ENCODE measurements at regions not wholly inside any gene's neighbourhood (a gene's known extent, or its start where the extent isn't known, plus 50 kb on each side); places are given as distances from the start of the nearest gene placed in this dataset.

DNA sequence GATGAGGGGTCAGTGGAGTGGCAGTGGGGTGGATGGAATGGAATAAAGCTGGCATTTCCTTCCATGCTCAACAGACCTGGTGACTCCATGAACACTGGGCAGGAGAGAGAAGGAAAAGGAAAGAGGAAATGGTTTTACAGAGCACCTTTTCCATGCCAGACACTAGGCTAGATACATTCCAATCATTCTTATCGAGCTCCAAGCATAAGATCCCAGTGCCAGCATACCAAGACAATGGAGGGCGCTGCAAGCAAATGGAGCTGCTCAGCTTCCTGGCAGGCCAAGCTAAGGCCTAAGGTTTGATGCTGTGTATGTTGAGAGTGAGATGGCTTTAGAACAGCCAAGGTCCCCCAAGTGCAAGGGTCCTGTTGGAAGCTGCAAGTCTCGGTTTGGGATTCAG lies 113.2 kb downstream of the HSPH1 start:
- no peak for DNase-seq

DNA sequence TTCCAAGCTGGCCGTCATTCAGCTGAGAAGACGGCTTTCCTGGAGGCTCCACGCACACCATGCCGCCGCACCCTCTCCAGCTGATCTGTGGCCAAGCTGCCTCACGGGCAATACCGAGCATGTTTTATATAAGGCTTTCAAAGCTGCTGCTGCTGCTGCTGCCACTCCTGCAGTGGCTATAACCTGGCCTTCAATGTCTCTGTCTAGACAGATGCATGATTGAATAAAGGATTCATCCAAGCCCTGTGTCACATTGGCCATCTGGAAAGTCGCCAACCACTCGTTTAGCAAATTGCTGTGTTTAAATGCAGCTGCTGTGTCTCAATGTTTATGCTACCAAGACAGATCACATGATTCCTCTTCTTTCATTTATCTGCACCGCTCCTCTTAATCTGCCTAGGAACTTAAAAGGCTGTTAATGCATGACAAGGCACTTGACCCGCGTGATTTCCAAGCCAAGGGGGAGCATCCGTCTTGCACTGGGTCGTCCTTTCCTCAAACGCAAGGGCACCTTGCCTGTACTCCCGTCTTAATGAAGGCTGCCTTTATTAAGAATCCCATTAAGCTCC lies 114.3 kb downstream of the TEX26 start:
- DNase-seq = no peak

DNA sequence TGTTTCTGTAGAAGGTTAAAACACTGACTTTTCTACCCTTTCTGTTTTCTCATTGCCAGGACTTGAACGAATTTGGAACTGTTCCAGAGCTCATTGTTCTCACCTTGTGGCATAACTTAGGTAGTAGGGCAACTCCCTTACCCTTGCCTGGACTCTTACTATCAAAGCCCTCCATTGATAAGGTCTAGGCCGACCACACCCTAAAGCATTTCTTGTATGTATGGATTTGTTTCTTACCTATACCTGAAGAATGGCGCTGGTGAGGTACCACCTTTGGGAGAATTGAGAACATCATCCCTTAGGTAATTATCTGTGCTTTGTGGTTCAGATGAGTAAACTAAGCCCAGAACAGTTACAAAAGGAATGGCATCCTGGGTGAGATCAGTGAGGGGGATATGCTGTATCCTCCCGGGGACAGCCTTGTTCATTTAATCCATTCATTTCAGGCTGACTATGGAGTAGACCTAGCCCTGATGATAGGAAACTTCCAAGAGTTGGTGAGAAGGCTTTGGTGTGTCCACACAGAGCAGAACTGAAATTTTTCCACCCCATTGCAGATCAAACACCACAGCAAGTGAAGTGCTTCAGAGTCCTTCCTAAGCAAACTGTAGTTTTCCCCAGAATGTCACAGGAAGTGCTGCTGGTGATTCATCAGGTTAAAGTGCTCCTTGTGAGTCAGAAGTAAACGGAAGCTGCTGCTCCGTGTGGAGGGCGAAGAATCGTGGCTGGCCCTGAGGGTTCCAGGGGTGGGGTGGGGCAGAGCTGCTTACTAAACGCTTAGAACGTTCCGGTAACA lies 113.0 kb downstream of the TEX26 start:
- DNase-seq = peak; percentile 54

DNA sequence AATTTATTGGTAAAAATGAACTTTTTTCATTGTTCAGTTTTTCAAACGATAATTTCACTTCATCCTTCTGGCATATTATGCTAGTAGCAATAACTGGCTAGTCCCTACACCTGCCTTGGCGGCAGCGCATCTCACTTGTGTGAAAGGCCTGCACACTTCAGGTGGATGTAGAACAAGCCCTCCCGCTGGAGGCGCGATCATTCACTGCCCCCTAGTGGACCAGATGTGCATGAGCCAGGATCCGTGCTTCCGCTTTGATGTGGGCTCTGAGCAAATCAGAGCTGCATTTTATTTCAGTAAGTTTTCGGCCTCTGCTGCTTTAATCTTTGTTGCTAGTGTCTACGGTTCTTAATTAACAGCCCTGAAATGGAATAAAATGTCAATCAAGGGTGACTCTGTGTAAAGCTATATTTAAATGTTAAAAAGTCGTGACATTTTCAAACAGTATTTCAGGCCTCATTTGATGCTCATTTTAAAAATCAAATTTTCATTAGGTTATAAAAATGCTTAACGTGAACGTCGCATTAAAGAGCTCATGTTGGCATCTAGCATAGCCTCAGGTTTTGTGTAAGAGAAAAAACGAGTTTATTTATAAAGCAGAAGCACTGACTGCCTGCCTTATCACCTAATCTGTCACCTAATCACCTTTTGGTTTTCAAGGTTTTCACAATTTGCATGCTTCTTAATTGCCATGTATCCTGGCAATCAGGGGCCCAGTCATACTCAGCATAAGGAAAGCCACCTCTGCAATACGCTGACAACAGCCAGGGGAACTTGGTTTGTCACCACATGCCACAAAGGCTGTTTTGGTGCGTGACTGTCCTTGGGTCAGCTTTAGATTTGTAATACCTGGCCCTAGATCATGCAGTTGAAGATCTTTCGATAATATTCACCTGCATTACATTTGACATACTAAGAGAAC lies 112.2 kb downstream of the TEX26 start:
- peak; percentile 83 for DNase-seq

DNA sequence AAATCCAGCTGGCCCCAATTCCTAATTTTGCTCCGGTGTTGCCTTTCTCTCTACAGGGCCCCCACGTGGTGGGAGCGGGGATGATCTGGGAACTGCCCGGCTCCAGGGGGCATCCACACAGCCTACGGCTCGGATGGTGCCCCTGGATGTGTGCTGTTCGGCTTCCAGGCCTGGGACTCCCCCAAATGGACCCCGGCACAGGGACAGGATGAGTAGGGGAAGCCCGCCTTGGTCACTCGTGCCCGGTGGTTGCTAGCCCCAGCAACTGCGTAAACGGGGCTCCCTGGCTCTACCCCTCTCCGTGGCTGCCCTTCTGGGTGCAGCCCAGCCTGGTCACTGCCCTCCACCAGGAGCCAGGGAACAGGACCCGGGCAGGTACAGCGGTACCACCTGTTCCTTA lies 111.5 kb downstream of the TEX26 start:
- no peak for DNase-seq

DNA sequence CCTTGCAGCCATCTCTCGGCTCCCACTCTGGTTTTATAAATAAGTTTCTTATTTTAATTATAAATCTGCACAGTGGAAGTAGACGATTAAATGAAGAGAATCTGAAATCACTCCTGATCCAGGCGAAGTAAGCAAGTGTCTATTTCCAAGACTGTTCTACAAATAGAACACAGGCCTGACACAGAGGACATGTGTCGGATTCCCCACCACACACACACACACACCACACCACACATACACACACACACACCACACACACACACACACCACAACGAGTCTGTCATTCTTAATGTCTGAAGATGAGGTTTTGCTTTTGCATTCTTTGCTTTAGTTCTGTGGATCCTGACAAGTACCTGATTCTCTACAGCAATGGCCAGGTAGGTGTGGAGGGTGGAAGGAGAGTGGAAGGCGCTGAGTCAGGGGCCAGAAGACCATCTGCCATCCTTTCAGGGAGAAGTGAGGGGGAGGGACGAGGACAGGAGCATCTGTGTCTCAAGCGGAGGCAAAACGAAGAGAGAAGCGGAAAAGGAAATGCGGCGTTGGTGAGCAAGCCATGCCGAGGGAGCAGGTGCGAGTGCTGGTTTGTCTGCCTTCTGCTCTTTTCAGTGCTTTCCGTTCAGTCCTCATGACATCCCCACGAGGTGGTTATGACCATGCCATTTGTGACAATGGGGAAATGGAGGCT lies 110.2 kb downstream of the TEX26 start:
- DNase-seq = no peak

DNA sequence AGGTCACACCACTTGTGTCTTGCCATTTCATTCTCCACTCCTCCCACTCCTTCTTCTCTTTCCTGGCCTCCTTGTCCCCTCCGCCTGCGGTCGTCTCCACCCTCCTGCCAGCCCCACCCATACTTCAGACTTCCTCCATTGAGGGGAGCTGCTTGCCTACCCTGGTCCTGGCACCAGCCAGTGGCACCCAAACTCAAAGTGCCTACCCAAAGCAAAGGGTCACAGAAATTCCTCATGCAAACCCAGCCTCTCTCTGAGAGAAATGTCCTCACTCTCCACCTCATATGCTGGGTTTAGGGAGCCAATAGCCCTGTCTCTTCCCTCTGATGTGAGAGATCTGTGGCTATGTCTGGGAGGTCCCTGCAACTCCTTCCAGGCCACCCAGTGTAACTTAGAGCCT lies 109.6 kb downstream of the TEX26 start:
- DNase-seq = no peak

DNA sequence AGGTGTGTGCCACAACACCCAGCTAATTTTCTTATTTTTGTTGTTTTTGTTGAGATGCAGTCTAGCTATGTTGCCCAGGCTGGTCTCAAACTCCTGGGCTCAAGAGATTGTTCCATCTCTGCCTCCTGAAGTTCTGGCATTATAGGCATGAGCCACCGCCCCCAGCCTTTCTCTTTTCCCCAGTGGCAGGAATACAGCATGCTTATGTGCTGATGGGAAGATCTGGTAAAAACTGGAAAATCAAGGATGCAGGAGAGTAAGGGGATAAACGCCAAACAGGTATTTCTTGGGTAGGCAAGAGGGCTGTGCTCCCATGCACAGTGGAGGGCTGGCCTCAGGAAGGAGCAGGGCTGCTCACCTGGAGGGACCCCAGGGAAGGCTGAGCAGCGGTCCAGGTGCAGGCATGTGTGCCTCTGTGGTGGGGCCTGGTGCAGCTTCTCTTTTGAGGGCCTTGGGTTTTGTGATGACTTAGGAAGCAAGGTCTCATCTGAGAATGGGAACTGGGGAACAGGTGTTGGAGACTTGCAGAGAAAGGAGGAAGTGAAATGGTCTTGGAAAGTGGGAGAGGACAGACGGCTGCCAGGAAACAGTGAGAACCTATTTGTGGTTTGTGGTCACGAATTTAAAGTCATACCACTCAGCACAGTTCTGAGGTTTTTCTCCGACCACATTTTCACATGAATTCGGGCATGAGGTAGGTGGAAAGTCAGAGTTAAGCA lies 106.5 kb downstream of the TEX26 start:
- peak; percentile 36 for DNase-seq

DNA sequence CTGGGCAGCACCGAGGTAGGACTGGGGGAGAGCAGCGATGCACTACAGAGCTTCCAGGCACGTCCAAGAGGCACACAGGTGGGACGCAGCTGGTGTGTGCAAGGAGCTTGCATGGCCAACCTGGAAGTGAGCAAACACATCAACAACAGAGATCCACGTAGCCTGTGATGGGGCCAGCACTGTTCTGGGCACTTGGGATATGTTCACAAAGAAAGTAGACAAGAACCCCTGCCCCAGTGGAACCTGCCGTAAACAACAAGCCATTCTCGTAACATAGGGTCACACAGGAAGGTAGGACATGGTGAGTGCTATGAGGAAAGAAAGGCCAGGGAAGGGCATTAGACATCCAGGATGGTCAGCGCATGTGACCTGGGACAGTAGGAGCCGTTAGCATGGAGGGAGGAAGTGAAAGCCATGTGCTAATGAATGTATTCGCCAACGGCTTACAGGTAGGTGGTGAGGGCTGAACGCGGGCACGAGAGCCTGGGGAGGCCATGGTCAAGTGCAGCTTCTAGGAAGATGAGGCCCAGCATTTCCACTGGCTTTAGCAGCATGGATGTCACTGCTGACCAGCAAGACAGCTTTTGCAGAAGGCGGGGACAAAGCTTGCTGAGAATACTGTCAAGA lies 105.5 kb downstream of the TEX26 start:
- no peak for DNase-seq

DNA sequence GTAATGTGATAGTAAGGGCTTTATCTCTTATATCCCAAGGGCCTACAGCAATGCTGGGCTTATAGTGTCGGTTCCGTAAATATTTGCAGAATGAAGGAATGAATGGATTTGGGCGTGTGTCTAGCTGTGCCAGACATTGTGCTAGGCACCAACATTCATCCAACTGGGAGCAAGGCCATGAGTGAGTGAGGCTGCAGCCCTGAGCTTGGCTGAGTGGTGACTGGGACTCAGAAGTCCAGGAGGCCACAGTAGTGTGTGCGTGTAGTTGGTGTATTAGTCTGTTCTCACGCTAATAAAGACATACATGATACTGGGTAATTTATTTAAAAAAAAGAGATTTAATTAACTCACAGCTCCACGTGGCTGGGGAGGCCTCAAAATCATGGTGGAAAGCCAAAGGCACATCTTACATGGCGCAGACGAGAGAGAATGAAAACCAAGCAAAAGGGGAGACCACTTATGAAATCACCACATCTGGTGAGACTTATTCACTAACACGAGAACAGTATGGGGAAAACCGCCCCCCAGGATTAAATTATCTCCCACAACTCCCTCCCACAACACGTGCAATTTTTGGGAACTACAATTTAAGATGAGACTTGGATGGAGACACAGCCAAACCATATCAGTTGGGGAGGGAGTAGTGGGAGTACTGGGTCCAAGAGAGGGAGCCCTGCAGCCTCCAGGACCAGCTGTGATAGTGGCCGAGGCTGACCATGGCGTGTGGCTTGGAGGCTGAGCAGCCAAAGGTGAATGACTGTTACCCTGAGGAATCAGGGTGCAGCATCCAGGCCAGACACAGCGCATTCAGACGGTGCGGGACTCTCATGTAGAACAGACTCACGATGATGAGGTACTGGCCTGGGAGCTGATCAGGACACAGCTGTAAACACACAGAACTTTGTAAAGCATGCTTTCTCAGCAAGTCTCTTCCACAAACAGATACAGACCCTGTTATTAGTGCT lies 104.6 kb downstream of the TEX26 start:
- DNase-seq = no peak

DNA sequence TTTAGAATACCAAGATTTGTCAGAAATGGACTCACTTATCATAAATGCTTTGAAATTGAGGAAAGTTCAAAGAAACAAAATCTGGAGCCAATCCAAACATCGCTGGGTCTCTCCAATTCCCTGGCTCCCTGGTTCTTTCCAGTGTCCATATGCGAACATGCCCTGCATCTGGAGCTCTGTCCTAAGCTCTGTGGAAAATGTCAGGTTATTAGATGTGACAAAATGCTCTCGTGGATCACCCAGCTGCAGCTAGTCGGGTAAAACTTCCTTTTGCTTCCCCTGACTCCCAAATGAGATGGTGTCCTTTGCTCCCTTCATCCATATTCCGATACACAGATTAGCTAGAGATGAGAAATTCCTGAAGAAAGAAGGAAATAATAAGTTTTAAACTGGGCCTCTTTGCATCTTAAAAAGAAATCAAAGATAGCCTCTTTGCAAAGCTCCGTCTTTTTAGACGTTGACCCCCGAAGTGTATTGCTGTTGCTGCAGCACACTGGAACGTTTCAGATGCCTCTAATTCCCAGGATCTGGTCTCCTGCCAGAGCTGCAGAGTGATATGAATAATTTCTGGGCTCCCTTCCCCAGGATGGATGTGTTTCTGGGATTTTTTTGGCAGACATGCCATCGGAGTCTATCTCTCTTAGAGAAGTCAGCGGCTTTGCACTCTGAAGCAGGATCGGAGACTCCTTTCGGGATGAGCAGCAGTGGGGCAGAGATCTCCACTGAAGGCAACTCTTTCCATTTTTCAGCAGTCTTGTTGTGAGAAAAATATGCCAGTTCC lies 102.9 kb downstream of the TEX26 start:
- no peak for DNase-seq

DNA sequence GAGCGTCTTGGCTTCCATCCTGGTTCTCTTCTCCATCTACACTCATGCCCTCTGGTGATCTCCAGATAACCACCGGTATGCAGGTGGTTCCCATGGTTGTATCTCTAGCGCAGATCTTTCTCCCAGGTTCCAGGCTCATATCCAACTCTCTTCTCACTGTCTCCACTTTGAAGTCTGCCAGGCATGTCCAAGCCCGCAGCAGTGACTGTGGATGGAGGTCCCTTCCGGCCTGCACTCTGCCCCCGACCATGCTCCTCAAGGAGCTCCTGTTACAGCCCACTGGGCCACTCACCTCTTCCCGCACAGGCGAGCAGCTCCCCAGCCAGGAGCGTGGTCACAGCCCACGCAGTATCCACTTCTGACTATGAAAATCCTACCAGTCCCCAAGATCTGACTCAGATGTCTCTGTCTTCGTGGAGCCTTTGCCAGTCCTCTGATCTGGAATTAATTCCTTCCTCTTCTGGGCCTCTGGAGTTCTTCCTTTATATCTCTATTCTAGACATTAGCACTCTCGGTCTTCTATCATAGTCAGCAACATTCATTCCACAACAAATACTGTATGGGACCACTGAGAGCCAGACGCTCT lies 100.2 kb downstream of the TEX26 start:
- no peak for DNase-seq

DNA sequence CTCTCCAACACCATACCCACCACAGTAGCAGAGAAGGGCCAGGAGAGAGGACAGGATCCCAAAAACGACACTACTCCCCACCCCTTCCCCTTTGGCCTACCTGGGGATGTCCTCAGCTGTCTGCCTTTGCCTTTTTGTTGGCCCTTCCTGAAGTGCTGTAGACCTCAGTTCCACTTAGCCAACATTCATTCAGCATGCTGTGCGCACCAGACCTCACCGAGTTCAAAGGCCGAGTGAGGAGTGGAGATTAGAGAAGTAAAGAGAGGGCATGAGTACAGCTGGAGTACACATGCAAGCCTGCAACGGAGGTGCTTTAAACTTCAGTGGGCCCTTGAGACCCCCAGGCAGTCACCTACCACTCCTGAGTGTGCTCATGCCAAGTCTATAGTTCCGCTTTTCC lies 99.0 kb downstream of the TEX26 start:
- DNase-seq = no peak

DNA sequence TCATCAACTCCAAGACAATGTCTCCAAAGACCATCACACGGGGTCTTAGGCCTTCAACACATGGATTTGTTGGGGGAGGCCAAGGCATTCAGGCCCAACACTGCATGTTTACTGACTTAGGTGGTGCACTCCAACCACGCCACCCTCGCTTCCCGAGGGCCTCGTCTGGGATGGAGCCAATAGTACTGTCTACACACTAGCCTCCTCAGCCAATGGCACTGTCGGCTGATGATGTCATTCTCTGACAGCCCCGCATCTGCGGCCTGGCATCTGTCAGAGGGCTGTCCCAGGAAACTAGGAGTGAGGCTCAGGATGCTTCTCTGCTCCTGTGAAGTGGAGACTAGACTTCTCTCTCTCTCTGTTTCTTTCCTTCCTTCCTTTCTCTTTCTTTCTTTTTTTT lies 96.6 kb downstream of the TEX26 start:
- no peak for DNase-seq

DNA sequence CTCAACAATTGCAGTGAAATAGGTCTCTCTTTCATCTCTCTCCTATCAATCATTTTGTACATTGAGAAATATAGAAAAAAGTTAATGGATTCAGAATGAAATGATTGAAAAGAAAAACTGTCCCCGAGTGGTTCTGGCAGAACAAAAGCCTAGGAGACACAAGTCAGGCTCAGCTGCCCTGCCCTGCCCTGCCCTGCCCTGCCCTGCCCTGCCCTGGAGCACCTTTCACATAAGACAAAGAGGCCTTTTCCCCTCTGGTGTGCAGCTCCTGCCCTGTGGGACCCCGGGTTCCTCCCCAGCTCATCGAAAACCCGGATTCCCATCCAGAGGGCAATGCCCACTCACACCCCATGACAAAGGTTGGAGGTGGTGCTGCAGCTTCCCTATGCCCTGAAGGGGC lies 94.7 kb downstream of the TEX26 start:
- DNase-seq = no peak

All from CD4-positive, alpha-beta T cell treated with Interleukin-21 for 1 hour (primary cell).